GM18861 (cell line): ENCODE measurements at regions not wholly inside any gene's neighbourhood (a gene's known extent, or its start where the extent isn't known, plus 50 kb on each side); places are given as distances from the start of the nearest gene placed in this dataset.

Experiments used
- ATAC-seq: cut with Tn5 transposase; IDR thresholded peaks from one replicate; pipeline ENCODE4 v1.9.1; 2021; ENCODE audit not compliant: unreplicated experiment

GRCh38 chr20:17795003-17795402 is 95.2 kb downstream of the BANF2 start:
- ATAC-seq, result no peak

- no peak for ATAC-seq
Observed at GRCh38 chr20:17794400-17794799, 94.6 kb downstream of the BANF2 start.

- no peak for ATAC-seq
Observed at GRCh38 chr20:17793986-17794385, 94.2 kb downstream of the BANF2 start.

GRCh38 chr20:17790296-17790695 is 90.5 kb downstream of the BANF2 start:
- no peak for ATAC-seq

- ATAC-seq, result no peak
Observed at GRCh38 chr20:17787816-17788215, 88.0 kb downstream of the BANF2 start.

GRCh38 chr20:17786221-17786718 is 86.5 kb downstream of the BANF2 start:
- no peak for ATAC-seq
